ENCODE measurements at regions not wholly inside any gene's neighbourhood (a gene's known extent, or its start where the extent isn't known, plus 50 kb on each side); places are given as distances from the start of the nearest gene placed in this dataset.

GRCh38 chr1:222996310-222996975 is 146.6 kb downstream of the TLR5 start:
- DNase-seq (ENCODE audit: low spot score), result no peak

GRCh38 chr1:223000632-223001031 is 142.4 kb downstream of the TLR5 start:
- DNase-seq (ENCODE audit: low spot score), result no peak

GRCh38 chr1:223001653-223002634 is 141.1 kb downstream of the TLR5 start:
- no peak for DNase-seq (ENCODE audit: low spot score)

- no peak for DNase-seq (ENCODE audit: low spot score)
Measured at GRCh38 chr1:223003549-223003948, 139.5 kb downstream of the TLR5 start.

GRCh38 chr1:223006371-223006770 is 136.7 kb downstream of the TLR5 start:
- no peak for DNase-seq (ENCODE audit: low spot score)

- DNase-seq (ENCODE audit: low spot score), result no peak
Measured at GRCh38 chr1:223006917-223007648, 136.0 kb downstream of the TLR5 start.

GRCh38 chr1:223007935-223008334 is 135.1 kb downstream of the TLR5 start:
- DNase-seq (ENCODE audit: low spot score), result no peak

- DNase-seq (ENCODE audit: low spot score), result no peak
Measured at GRCh38 chr1:223008808-223009207, 134.2 kb downstream of the TLR5 start.

- DNase-seq (ENCODE audit: low spot score), result no peak
Measured at GRCh38 chr1:223009406-223009805, 133.6 kb downstream of the TLR5 start.

- no peak for DNase-seq (ENCODE audit: low spot score)
Measured at GRCh38 chr1:223010582-223011504, 132.2 kb downstream of the TLR5 start.

GRCh38 chr1:223011505-223011856 is 131.6 kb downstream of the TLR5 start:
- no peak for DNase-seq (ENCODE audit: low spot score)

- DNase-seq (ENCODE audit: low spot score), result no peak
Measured at GRCh38 chr1:223012176-223012788, 130.8 kb downstream of the TLR5 start.

GRCh38 chr1:223012938-223013337 is 130.1 kb downstream of the TLR5 start:
- DNase-seq (ENCODE audit: low spot score), result no peak

GRCh38 chr1:223014142-223014873 is 128.7 kb downstream of the TLR5 start:
- DNase-seq (ENCODE audit: low spot score), result no peak

GRCh38 chr1:223016381-223016780 is 126.7 kb downstream of the TLR5 start:
- DNase-seq (ENCODE audit: low spot score), result no peak

- DNase-seq (ENCODE audit: low spot score), result no peak
Measured at GRCh38 chr1:223016890-223017289, 126.2 kb downstream of the TLR5 start.

- no peak for DNase-seq (ENCODE audit: low spot score)
Measured at GRCh38 chr1:223017291-223017690, 125.8 kb downstream of the TLR5 start.

GRCh38 chr1:223018534-223018933 is 124.5 kb downstream of the TLR5 start:
- no peak for DNase-seq (ENCODE audit: low spot score)

- DNase-seq (ENCODE audit: low spot score), result no peak
Measured at GRCh38 chr1:223019256-223019655, 123.8 kb downstream of the TLR5 start.

GRCh38 chr1:223020770-223021169 is 122.3 kb downstream of the TLR5 start:
- no peak for DNase-seq (ENCODE audit: low spot score)

Data from activated CD4-positive, alpha-beta T cell treated with anti-CD3 and anti-CD28 coated beads, Interleukin-2, Interleukin-4, amounts not matched to agents 100 ng/mL and 50 ng/mL, durations not matched to agents 16 hours and 8 hours (primary cell).